Neural cell (in vitro differentiated cells): ENCODE measurements at regions not wholly inside any gene's neighbourhood (a gene's known extent, or its start where the extent isn't known, plus 50 kb on each side); places are given as distances from the start of the nearest gene placed in this dataset.

ENCODE experiments used
- EP300 ChIP-seq: fragments of 450-650 bp; conservative IDR thresholded peaks from 2 replicates; pipeline ENCODE4 v1.6.1; 2014; ENCODE audit warnings: antibody characterized with exemption, mild to moderate bottlenecking, moderate library complexity; ENCODE audit not compliant: poor library complexity, severe bottlenecking
- EZH2 ChIP-seq: fragments of 200-600, 300-800 bp; shearing (Covaris generic), sonication (generic); IDR thresholded peaks from 2 replicates; pipeline ENCODE4 v1.6.1; 2014; ENCODE audit warnings: antibody characterized with exemption, low read length, borderline replicate concordance, mild to moderate bottlenecking; ENCODE audit not compliant: insufficient read depth, poor library complexity, severe bottlenecking
- MXI1 ChIP-seq: fragments of 450-650 bp; conservative IDR thresholded peaks from 2 replicates; pipeline ENCODE4 v1.6.1; 2014; ENCODE audit warnings: antibody characterized with exemption, mild to moderate bottlenecking; ENCODE audit not compliant: poor library complexity, severe bottlenecking
- POLR2AphosphoS5 ChIP-seq: IDR thresholded peaks from 2 replicates; pipeline ENCODE4 v1.6.1; 2012
- RAD21 ChIP-seq: fragments of 450-650 bp; conservative IDR thresholded peaks from 2 replicates; pipeline ENCODE4 v1.6.1; 2014; ENCODE audit warnings: antibody characterized with exemption, mild to moderate bottlenecking, moderate library complexity
- SMC3 ChIP-seq: fragments of 450-650 bp; conservative IDR thresholded peaks from 2 replicates; pipeline ENCODE4 v1.6.1; 2014; ENCODE audit warnings: antibody characterized with exemption, mild to moderate bottlenecking, moderate library complexity; ENCODE audit not compliant: poor library complexity
- TF ChIP-seq, protein P1 (sequence below): fragments of 450-650 bp; IDR thresholded peaks from 2 replicates; pipeline ENCODE4 v1.5.1; 2014; ENCODE audit warnings: antibody characterized with exemption, mild to moderate bottlenecking, moderate library complexity; ENCODE audit not compliant: poor library complexity, severe bottlenecking
- TF ChIP-seq, protein P2 (sequence below): IDR thresholded peaks from 2 replicates; pipeline ENCODE4 v1.6.1; 2012; ENCODE audit warnings: borderline replicate concordance

- TF ChIP-seq, protein P1, sequence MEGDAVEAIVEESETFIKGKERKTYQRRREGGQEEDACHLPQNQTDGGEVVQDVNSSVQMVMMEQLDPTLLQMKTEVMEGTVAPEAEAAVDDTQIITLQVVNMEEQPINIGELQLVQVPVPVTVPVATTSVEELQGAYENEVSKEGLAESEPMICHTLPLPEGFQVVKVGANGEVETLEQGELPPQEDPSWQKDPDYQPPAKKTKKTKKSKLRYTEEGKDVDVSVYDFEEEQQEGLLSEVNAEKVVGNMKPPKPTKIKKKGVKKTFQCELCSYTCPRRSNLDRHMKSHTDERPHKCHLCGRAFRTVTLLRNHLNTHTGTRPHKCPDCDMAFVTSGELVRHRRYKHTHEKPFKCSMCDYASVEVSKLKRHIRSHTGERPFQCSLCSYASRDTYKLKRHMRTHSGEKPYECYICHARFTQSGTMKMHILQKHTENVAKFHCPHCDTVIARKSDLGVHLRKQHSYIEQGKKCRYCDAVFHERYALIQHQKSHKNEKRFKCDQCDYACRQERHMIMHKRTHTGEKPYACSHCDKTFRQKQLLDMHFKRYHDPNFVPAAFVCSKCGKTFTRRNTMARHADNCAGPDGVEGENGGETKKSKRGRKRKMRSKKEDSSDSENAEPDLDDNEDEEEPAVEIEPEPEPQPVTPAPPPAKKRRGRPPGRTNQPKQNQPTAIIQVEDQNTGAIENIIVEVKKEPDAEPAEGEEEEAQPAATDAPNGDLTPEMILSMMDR: no peak
- TF ChIP-seq EZH2 (no peak), RAD21 (no peak), POLR2AphosphoS5 (no peak), MXI1 (no peak), EP300 (no peak), SMC3 (no peak)
- TF ChIP-seq, protein P2, sequence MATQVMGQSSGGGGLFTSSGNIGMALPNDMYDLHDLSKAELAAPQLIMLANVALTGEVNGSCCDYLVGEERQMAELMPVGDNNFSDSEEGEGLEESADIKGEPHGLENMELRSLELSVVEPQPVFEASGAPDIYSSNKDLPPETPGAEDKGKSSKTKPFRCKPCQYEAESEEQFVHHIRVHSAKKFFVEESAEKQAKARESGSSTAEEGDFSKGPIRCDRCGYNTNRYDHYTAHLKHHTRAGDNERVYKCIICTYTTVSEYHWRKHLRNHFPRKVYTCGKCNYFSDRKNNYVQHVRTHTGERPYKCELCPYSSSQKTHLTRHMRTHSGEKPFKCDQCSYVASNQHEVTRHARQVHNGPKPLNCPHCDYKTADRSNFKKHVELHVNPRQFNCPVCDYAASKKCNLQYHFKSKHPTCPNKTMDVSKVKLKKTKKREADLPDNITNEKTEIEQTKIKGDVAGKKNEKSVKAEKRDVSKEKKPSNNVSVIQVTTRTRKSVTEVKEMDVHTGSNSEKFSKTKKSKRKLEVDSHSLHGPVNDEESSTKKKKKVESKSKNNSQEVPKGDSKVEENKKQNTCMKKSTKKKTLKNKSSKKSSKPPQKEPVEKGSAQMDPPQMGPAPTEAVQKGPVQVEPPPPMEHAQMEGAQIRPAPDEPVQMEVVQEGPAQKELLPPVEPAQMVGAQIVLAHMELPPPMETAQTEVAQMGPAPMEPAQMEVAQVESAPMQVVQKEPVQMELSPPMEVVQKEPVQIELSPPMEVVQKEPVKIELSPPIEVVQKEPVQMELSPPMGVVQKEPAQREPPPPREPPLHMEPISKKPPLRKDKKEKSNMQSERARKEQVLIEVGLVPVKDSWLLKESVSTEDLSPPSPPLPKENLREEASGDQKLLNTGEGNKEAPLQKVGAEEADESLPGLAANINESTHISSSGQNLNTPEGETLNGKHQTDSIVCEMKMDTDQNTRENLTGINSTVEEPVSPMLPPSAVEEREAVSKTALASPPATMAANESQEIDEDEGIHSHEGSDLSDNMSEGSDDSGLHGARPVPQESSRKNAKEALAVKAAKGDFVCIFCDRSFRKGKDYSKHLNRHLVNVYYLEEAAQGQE: no peak
Observed at GRCh38 chr22:27226666-27227065, 569.3 kb downstream of the MIAT start.
